ENCODE measurements at regions not wholly inside any gene's neighbourhood (a gene's known extent, or its start where the extent isn't known, plus 50 kb on each side); places are given as distances from the start of the nearest gene placed in this dataset.

DNA sequence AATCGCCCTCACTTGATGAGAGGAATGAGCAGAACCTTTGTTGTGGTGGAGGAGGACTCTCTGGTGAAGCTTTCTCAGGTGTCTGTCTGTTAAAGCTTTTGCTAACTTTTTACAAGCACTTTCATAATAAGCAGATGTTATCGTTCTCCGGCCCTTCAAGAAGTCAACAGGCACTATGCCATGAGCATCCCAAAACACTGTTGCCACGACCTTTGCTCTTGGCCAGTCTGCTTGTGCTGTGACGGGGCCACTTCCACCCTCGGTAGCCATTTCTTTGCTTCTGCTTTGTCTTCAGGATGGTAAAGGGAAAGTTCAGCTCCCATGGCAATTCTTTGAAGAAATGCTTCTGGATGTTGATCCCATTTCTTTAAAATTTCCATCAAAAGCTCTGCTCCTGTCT lies 93.5 kb upstream of the ANKRD10 start:
- Histone ChIP-seq H3K9ac (replicated peaks in 1 of 4; ENCODE audit: extremely low read depth in 1 of 4, low read depth in 3 of 4, low read length in 3 of 4) (no peak overlapping the region), H4K8ac (ENCODE audit: extremely low read depth, insufficient read depth, low read length) (no peak overlapping the region), H3K79me1 (ENCODE audit: low read depth, low read length) (no peaks in the 10 kb centered on the region), H3K4me2 (ENCODE audit: insufficient read depth in 1 of 2, low read depth in 2 of 2, low read length in 2 of 2) (no peak overlapping the region), H3K4ac (replicated peaks; ENCODE audit: insufficient read length, low read depth, low read length) (no peak overlapping the region), H3K56ac (replicated peaks; ENCODE audit: insufficient read length, low read depth, low read length) (no peak overlapping the region), H3K9me3 (ENCODE audit: insufficient read depth in 2 of 2, low read depth in 1 of 2, low read length in 1 of 2) (no peaks in the 10 kb centered on the region), H3K79me2 (ENCODE audit: control insufficient read depth in 1 of 2, insufficient read depth in 2 of 2, low read length in 2 of 2) (no peaks in the 10 kb centered on the region), H4K91ac (replicated peaks; ENCODE audit: insufficient read length, low read length) (no peak overlapping the region), H3K18ac (ENCODE audit: extremely low read depth, low read length) (no peak overlapping the region), H3K23ac (ENCODE audit: insufficient read length) (no peak overlapping the region), H4K20me1 (replicated peaks in 1 of 2; ENCODE audit: control insufficient read depth in 1 of 2, insufficient read depth in 2 of 2, low read length in 2 of 2) (no peaks in the 10 kb centered on the region), H3K27ac (ENCODE audit: low read depth, low read length) (no peak overlapping the region), H3K36me3 (ENCODE audit: control insufficient read depth in 2 of 4, insufficient read depth in 4 of 4, low read length in 3 of 4) (no peaks in the 10 kb centered on the region), H2BK20ac (ENCODE audit: low read length) (no peak overlapping the region), H3K4me3 (ENCODE audit: extremely low read depth in 1 of 4, insufficient read depth in 2 of 4, low read depth in 3 of 4, low read length in 4 of 4) (no peak overlapping the region), H3K27me3 (replicated peaks in 1 of 4; ENCODE audit: control insufficient read depth in 3 of 4, extremely low read depth in 1 of 4, insufficient read depth in 3 of 4, low read length in 3 of 4) (no peaks in the 10 kb centered on the region), H3K4me1 (replicated peaks in 1 of 4; ENCODE audit: control insufficient read depth in 3 of 4, insufficient read depth in 4 of 4, low read length in 3 of 4) (no peaks in the 10 kb centered on the region), H3K14ac (ENCODE audit: insufficient read length) (no peak overlapping the region), H4K5ac (ENCODE audit: insufficient read length, low read depth, low read length) (no peak overlapping the region), H2BK120ac (replicated peaks; ENCODE audit: low read depth, low read length) (no peak overlapping the region), H2AK5ac (ENCODE audit: low read depth, low read length) (no peak overlapping the region), H2BK15ac (ENCODE audit: low read length) (no peak overlapping the region), H3K23me2 (ENCODE audit: low read depth, low read length) (no peaks in the 10 kb centered on the region), H2AFZ (ENCODE audit: low read length) (no peak overlapping the region), H2BK5ac (ENCODE audit: low read depth, low read length) (no peak overlapping the region), H2BK12ac (ENCODE audit: low read depth, low read length) (no peak overlapping the region)
- WGBS, 2 experiments (ENCODE audit: extremely low coverage in 1 of 2, insufficient coverage in 1 of 2, insufficient read length in 1 of 2, insufficient replicate concordance in 2 of 2, low coverage in 1 of 2, low lambda C conversion rate in 2 of 2, missing lambda C conversion rate in 1 of 2): 84% methylated on average over 6 of the region's 6 CpGs; no CpG with 5 or more reads in 1 of the 2 experiments
- CTCF ChIA-PET (ENCODE audit: partially characterized antibody): interaction anchor here (1.0 to 1.6 kb wide), 4 partner anchors 23 to 82 kb away, joined by 3 to 4 read pairs (median 4); no protein-coding TSS in a partner anchor
- FAIRE-seq (no peak), DNase-seq (ENCODE audit: low read depth in 1 of 2, low spot score in 2 of 2) (no peak)
- POLR2A ChIA-PET (ENCODE audit: partially characterized antibody): no interaction called here
- TF ChIP-seq CREB1 (IDR thresholded peaks at IDR 0.05) (no peak), JUN (IDR thresholded peaks at IDR 0.05; ENCODE audit: low read depth, low read length) (no peak), CTBP2 (IDR thresholded peaks at IDR 0.05; ENCODE audit: borderline replicate concordance, insufficient read depth, insufficient read length, low read length) (no peak), CHD1 (IDR thresholded peaks at IDR 0.05; ENCODE audit: low read depth, low read length) (no peak), CBX8 (IDR thresholded peaks at IDR 0.05; ENCODE audit: borderline replicate concordance, low read depth, low read length) (no peak), SIN3A (conservative IDR thresholded peaks at IDR 0.05 in 1 of 2, IDR thresholded peaks at IDR 0.05 in 1 of 2; ENCODE audit: low read depth in 1 of 2, low read length in 2 of 2) (no peak), GABPA (IDR thresholded peaks at IDR 0.05; ENCODE audit: borderline replicate concordance, insufficient read depth, low read length) (no peak), ATF3 (IDR thresholded peaks at IDR 0.05; ENCODE audit: insufficient read depth, low read depth, low read length) (no peak), RXRA (IDR thresholded peaks at IDR 0.05; ENCODE audit: insufficient read depth, low read depth, low read length) (no peak), RFX5 (IDR thresholded peaks at IDR 0.05; ENCODE audit: borderline replicate concordance, low read depth, low read length) (no peak), GTF2F1 (IDR thresholded peaks at IDR 0.05; ENCODE audit: borderline replicate concordance, low read depth, low read length) (no peak), SP2 (IDR thresholded peaks at IDR 0.05; ENCODE audit: low read length) (no peak), EGR1 (IDR thresholded peaks at IDR 0.05; ENCODE audit: borderline replicate concordance, low read depth, low read length) (no peak), SIX5 (IDR thresholded peaks at IDR 0.05; ENCODE audit: low read depth, low read length) (no peak), TCF12 (IDR thresholded peaks at IDR 0.05; ENCODE audit: low read depth, low read length) (no peak)

Measured in H1 (cell line).